Hepatocyte (in vitro differentiated cells): ENCODE measurements at regions not wholly inside any gene's neighbourhood (a gene's known extent, or its start where the extent isn't known, plus 50 kb on each side); places are given as distances from the start of the nearest gene placed in this dataset.

ENCODE experiments used
- EZH2 ChIP-seq: fragments of 200-600 bp; sonication (generic); IDR thresholded peaks from 2 replicates; pipeline ENCODE4 v1.6.1; 2016; ENCODE audit warnings: antibody characterized with exemption, mild to moderate bottlenecking, borderline replicate concordance
- TF ChIP-seq, protein P1 (sequence below): fragments of 200-600 bp; sonication (generic); IDR thresholded peaks from 2 replicates; pipeline ENCODE4 v1.5.1; 2016; ENCODE audit warnings: antibody characterized with exemption, mild to moderate bottlenecking; ENCODE audit not compliant: poor library complexity

DNA sequence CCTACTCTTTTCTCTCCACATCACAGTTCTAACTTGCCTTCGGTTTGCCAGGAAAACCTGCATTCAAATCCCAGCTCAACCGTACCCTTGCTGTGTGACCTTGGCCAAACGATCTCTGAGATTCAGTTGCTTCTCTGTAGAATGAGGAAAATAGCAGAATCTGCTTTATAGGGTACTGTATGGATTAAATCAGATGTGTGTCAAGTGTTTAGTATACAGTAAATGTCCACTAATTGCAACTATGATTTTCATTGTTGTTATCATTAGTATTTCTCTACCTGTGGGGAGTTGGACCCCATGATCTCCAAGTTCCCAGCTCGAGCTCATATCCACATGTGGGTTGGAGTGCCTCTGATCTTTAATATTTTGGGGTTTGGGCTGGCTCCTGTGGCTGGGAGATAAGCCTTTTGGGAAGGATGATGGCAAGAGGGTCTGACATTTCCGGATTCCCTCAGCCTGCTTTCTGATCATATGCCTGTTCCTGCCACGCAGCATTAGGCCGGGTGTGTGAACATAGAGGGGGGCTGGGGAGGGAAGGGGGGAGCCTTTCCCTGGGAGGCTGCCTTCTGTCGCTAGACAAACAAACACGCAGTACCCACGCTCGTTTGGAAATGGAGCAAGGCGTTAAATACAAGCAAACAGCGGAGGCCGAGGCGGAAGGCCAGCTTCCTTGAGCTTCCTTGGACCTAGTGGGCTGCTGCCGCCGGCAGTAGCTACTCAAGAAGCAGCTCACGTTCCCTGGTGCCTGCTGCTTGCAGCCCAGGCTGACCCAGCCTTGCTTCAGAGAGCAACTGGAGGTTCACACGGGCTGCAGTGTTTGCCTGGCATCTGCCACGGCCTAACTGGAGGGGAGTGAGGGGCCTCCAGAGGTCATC is 213.5 kb upstream of the LHX5 start:
- TF ChIP-seq, protein P1, sequence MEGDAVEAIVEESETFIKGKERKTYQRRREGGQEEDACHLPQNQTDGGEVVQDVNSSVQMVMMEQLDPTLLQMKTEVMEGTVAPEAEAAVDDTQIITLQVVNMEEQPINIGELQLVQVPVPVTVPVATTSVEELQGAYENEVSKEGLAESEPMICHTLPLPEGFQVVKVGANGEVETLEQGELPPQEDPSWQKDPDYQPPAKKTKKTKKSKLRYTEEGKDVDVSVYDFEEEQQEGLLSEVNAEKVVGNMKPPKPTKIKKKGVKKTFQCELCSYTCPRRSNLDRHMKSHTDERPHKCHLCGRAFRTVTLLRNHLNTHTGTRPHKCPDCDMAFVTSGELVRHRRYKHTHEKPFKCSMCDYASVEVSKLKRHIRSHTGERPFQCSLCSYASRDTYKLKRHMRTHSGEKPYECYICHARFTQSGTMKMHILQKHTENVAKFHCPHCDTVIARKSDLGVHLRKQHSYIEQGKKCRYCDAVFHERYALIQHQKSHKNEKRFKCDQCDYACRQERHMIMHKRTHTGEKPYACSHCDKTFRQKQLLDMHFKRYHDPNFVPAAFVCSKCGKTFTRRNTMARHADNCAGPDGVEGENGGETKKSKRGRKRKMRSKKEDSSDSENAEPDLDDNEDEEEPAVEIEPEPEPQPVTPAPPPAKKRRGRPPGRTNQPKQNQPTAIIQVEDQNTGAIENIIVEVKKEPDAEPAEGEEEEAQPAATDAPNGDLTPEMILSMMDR: no peak
- no peak for TF ChIP-seq EZH2
